ENCODE measurements at regions not wholly inside any gene's neighbourhood (a gene's known extent, or its start where the extent isn't known, plus 50 kb on each side); places are given as distances from the start of the nearest gene placed in this dataset.

DNA sequence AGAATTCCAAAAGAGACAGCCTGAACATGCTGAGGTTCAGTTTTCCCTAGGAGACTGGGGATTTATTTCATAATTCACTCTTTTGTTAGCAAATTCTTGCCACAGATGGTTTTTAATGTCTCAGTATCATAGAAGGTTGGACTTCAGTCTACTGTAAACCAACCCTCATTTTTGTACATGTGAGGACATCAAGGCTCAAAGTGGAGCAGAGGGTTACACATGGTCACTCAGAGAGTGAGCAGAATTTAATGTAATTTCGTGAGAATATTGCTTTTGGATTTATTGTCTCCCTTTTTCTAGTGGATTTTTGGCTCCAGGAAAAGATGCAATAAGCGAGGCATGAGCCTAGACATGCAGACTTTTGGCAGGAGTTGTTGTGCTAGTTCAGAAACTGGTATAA is 210.8 kb upstream of the JUN start:
- DNase-seq, result no peak
- TF ChIP-seq, protein P1, sequence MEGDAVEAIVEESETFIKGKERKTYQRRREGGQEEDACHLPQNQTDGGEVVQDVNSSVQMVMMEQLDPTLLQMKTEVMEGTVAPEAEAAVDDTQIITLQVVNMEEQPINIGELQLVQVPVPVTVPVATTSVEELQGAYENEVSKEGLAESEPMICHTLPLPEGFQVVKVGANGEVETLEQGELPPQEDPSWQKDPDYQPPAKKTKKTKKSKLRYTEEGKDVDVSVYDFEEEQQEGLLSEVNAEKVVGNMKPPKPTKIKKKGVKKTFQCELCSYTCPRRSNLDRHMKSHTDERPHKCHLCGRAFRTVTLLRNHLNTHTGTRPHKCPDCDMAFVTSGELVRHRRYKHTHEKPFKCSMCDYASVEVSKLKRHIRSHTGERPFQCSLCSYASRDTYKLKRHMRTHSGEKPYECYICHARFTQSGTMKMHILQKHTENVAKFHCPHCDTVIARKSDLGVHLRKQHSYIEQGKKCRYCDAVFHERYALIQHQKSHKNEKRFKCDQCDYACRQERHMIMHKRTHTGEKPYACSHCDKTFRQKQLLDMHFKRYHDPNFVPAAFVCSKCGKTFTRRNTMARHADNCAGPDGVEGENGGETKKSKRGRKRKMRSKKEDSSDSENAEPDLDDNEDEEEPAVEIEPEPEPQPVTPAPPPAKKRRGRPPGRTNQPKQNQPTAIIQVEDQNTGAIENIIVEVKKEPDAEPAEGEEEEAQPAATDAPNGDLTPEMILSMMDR (IDR thresholded peaks at IDR 0.05), result no peak
- intact Hi-C loops (cut with DNase I), result no loop called here
- no peaks in the 10 kb centered on the region for H3K9me3 ChIP-seq
- no peak overlapping the region for H3K27ac ChIP-seq
- no peaks in the 10 kb centered on the region for H3K36me3 ChIP-seq
- no peaks in the 10 kb centered on the region for H3K4me1 ChIP-seq
- no peak for ATAC-seq
- H3K27me3 ChIP-seq, result no peaks in the 10 kb centered on the region
- H3K4me3 ChIP-seq, result no peak overlapping the region

DNA sequence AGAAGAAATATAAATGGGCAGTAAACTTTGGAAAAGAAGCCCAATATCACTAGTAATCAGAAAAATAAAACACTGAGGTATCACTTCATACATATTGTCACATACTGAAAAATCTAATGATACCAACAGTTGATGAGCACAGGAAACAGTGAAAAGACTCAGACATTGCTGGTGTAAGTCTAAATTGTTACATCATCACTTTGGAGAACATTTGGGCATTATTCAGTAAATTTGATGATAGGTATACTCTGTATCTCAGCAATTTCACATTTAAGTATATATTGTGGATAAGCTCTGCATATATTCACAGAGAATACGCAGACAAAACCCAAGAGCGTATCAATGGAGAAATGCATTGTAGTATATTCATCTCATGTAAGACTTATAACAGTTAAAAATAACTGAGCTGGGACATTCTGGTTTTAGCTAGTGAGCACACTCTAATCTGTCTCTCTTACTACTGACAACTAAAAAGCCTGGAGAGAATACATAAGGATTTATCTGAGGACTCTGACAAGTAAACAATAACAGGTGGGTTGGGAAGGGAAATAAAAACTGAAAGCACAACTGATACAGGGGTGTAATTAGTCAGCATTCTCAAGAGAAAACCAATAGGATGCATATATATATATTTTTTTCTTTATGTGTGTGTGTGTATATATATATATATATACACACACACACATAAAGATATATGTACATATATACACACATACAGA is 212.7 kb upstream of the JUN start:
- no peaks in the 10 kb centered on the region for H3K9me3 ChIP-seq
- H3K27ac ChIP-seq, result no peak overlapping the region
- intact Hi-C loops (cut with DNase I), result no loop called here
- no peaks in the 10 kb centered on the region for H3K4me1 ChIP-seq
- no peak for DNase-seq
- no peak for ATAC-seq
- H3K36me3 ChIP-seq, result no peaks in the 10 kb centered on the region
- TF ChIP-seq, protein P1 (IDR thresholded peaks at IDR 0.05), result no peak
- H3K4me3 ChIP-seq, result no peak overlapping the region
- no peaks in the 10 kb centered on the region for H3K27me3 ChIP-seq

DNA sequence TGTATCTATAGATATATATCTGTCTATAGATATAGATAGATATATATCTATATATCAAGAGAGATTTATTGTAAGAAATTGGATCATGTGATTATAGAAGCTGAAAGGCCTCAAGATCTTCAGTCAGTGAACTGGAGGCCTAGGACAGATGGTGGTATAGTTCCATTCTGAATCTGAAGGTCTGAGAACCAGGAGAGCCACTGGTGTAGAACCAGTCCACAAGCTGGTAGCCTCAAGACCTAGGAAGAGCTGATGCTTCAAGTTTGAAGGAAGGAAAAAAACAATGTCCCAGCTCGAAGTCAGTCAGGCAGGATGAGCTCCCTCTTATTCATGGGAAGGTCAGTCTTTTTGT is 213.2 kb upstream of the JUN start:
- ATAC-seq (no peak), DNase-seq (no peak)
- Histone ChIP-seq H3K27me3 (no peaks in the 10 kb centered on the region), H3K27ac (no peak overlapping the region), H3K9me3 (no peaks in the 10 kb centered on the region), H3K36me3 (no peaks in the 10 kb centered on the region), H3K4me3 (no peak overlapping the region), H3K4me1 (no peaks in the 10 kb centered on the region)
- intact Hi-C loops (cut with DNase I), result no loop called here
- TF ChIP-seq, protein P1 (IDR thresholded peaks at IDR 0.05), result no peak

DNA sequence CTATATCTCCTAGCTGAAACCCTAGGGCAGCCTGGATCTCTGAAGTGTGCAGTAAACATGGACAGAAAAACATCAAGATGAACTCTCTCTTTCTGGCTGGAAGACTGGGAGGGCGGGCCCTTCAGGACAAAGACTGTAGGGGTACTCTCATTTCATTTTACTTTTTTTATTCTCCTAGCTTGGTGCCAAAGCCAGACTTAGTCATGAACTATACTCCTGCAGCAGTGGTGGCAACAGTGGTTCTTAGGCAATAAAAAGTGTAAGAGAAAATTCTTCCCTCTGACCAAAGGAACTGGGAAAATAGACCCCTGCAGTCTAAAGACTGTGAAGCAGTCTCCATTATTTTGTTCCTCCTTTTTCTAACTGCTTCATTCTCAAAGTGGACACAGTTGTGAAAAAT is 213.8 kb upstream of the JUN start:
- TF ChIP-seq, protein P1 (IDR thresholded peaks at IDR 0.05), result no peak
- no peaks in the 10 kb centered on the region for H3K27me3 ChIP-seq
- ATAC-seq, result no peak
- no peak for DNase-seq
- no peak overlapping the region for H3K4me3 ChIP-seq
- intact Hi-C loops (cut with DNase I), result no loop called here
- no peaks in the 10 kb centered on the region for H3K9me3 ChIP-seq
- no peaks in the 10 kb centered on the region for H3K36me3 ChIP-seq
- H3K27ac ChIP-seq, result no peak overlapping the region
- no peaks in the 10 kb centered on the region for H3K4me1 ChIP-seq

DNA sequence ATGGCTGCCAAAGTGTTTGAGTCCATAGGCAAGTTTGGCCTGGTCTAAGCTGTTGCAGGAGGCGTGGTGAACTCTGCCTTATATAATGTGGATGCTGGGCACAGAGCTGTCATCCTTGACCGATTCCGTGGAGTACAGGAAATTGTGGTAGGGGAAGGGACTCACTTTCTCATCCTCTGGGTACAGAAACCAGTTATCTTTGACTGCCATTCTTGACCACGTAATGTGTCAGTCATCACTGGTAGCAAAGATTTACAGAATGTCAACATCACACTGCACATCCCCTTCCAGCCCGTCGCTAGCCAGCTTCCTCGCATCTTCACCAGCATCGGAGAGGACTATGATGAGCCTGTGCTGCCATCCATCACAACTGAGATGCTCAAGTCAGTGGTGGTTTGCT is 215.8 kb upstream of the JUN start:
- no peak overlapping the region for H3K4me3 ChIP-seq
- no peak overlapping the region for H3K27ac ChIP-seq
- H3K36me3 ChIP-seq, result no peaks in the 10 kb centered on the region
- no peaks in the 10 kb centered on the region for H3K4me1 ChIP-seq
- TF ChIP-seq, protein P1 (IDR thresholded peaks at IDR 0.05), result no peak
- H3K9me3 ChIP-seq, result no peaks in the 10 kb centered on the region
- no peaks in the 10 kb centered on the region for H3K27me3 ChIP-seq
- DNase-seq (no peak), ATAC-seq (no peak)
- intact Hi-C loops (cut with DNase I), result no loop called here

DNA sequence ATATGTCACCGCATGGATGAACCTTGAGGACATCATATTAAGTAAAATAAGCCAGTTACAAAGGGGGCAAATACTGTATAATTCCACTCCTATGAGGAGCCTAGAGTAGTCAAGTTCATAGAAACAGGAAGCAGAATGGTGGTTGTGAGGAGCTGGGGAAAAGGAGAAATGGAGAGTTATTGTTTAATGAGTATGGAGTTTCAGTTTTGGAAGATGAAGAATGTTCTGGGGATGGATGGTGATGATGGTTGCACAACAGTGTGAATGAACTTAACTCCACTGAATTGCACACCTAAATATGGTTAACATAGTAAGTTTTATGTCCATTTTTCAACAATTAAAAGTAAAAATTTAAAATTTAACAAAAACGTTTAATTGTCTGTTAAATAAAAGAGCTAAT is 220.9 kb upstream of the JUN start:
- ATAC-seq (no peak), DNase-seq (no peak)
- H3K9me3 ChIP-seq, result no peaks in the 10 kb centered on the region
- no peaks in the 10 kb centered on the region for H3K27me3 ChIP-seq
- H3K4me1 ChIP-seq, result no peaks in the 10 kb centered on the region
- no peaks in the 10 kb centered on the region for H3K36me3 ChIP-seq
- no peak overlapping the region for H3K4me3 ChIP-seq
- no peak overlapping the region for H3K27ac ChIP-seq
- TF ChIP-seq, protein P1 (IDR thresholded peaks at IDR 0.05), result no peak
- intact Hi-C loops (cut with DNase I), result no loop called here
